MM.1S (cell line): ENCODE measurements at regions not wholly inside any gene's neighbourhood (a gene's known extent, or its start where the extent isn't known, plus 50 kb on each side); places are given as distances from the start of the nearest gene placed in this dataset.

ENCODE experiments used
- CTCF ChIP-seq: fragments of 300-600 bp; sonication (generic); IDR thresholded peaks from 2 replicates; pipeline ENCODE4 v1.5.1; 2016; ENCODE audit warnings: antibody characterized with exemption, low read length, mixed read lengths
- EZH2 ChIP-seq: fragments of 300-600 bp; sonication (generic); optimal IDR thresholded peaks from 2 replicates; pipeline ENCODE3; 2017; ENCODE audit warnings: low read depth, mild to moderate bottlenecking, antibody characterized with exemption, low read length, mixed read lengths
- EZH2phosphoT487 ChIP-seq: fragments of 300-600 bp; sonication (generic); IDR thresholded peaks from 2 replicates; pipeline ENCODE4 v1.6.1; 2018; ENCODE audit warnings: antibody characterized with exemption, low read length

GRCh38 chr6:74741646-74742045 is 464.2 kb downstream of the COL12A1 start:
- TF ChIP-seq EZH2 (no peak), CTCF (no peak), EZH2phosphoT487 (no peak)
